ENCODE measurements at regions not wholly inside any gene's neighbourhood (a gene's known extent, or its start where the extent isn't known, plus 50 kb on each side); places are given as distances from the start of the nearest gene placed in this dataset.

DNA sequence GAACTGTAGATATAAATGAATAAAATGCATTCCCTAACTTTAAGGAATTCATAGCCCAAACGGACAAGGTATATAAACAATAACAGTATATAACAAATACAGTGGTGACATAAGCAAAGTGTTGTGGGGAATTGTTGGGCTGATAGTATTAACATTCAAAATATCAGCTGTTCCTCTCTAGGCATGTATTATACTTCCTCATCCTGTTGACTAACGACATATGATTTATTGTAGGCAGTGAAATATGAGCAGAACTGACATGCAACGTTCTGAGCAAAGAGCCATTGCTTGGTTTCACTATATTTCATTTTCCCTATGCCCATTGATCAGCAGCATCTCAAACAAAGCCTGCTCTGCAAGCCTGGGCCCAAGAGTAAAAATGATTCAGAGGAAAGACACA, 143.9 kb downstream of the PTCHD1 start:
- Histone ChIP-seq H2BK120ac (ENCODE audit: low read depth, low read length) (no peak overlapping the region), H3K9ac (ENCODE audit: low read depth, low read length, poor library complexity) (no peak overlapping the region), H3K4ac (ENCODE audit: low read length) (no peak overlapping the region), H2BK12ac (ENCODE audit: low read length) (no peak overlapping the region), H2AK5ac (ENCODE audit: low read depth, low read length) (no peak overlapping the region), H3K4me1 (ENCODE audit: control insufficient read depth in 2 of 2, insufficient read depth in 1 of 2, low read depth in 1 of 2, low read length in 2 of 2) (no peaks in the 10 kb centered on the region), H3K14ac (ENCODE audit: low read length) (no peak overlapping the region), H3K18ac (ENCODE audit: low read length) (no peak overlapping the region), H4K8ac (ENCODE audit: low read depth, low read length) (no peak overlapping the region), H3K36me3 (replicated peaks in 1 of 2; ENCODE audit: control insufficient read depth in 2 of 2, insufficient read depth in 2 of 2, low read length in 2 of 2) (no peaks in the 10 kb centered on the region), H3K79me1 (ENCODE audit: low read depth, low read length) (no peaks in the 10 kb centered on the region), H4K91ac (ENCODE audit: low read depth, low read length, poor library complexity) (no peak overlapping the region), H3K9me3 (replicated peaks in 1 of 2; ENCODE audit: control insufficient read depth in 2 of 2, insufficient read depth in 1 of 2, low read depth in 1 of 2, low read length in 2 of 2) (no peaks in the 10 kb centered on the region), H3K23ac (ENCODE audit: low read depth, low read length, poor library complexity) (no peak overlapping the region), H2BK5ac (ENCODE audit: low read length) (no peak overlapping the region), H3K27ac (replicated peaks; ENCODE audit: low read length) (no peak overlapping the region), H2AFZ (ENCODE audit: low read length) (no peak overlapping the region), H2BK15ac (ENCODE audit: low read length) (no peak overlapping the region), H3K4me2 (ENCODE audit: insufficient read depth, low read length, poor library complexity, severe bottlenecking) (no peak overlapping the region), H3K4me3 (ENCODE audit: low read length in 2 of 2) (no peak overlapping the region), H3K27me3 (ENCODE audit: control insufficient read depth in 3 of 3, insufficient read depth in 3 of 3, low read depth in 1 of 3, low read length in 3 of 3) (no peaks in the 10 kb centered on the region)
- no peak for DNase-seq (ENCODE audit: low spot score)
- no CpG with 5 or more reads among the region's 3 CpGs for WGBS, 2 donors (ENCODE audit: extremely low coverage in 2 of 2, insufficient read length in 2 of 2, insufficient replicate concordance in 1 of 2)

DNA sequence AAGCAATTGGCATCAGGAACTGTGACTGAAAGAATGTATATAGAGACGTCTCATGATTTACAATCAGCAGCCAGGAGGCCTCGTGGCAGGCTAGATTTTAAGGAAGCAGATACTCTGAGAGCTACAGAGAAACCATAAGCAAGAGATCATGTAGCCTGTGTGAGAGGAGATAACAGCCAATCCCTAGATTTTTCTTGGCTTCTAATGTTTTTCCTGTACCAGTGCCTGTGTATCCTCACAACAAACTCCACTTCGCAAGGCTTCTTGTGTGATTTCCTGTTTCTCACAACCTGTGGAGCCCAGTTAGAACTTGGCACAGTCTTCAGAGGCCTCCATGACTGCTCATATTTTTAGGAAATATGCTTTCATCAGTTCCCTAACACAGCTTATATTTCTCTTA, 147.9 kb downstream of the PTCHD1 start:
- H3K9me3 ChIP-seq (replicated peaks in 1 of 2; ENCODE audit: control insufficient read depth in 2 of 2, insufficient read depth in 1 of 2, low read depth in 1 of 2, low read length in 2 of 2), result no peaks in the 10 kb centered on the region
- no peak overlapping the region for H2AFZ ChIP-seq (ENCODE audit: low read length)
- H3K27me3 ChIP-seq (ENCODE audit: control insufficient read depth in 3 of 3, insufficient read depth in 3 of 3, low read depth in 1 of 3, low read length in 3 of 3), result no peaks in the 10 kb centered on the region
- H3K14ac ChIP-seq (ENCODE audit: low read length), result no peak overlapping the region
- no CpG with 5 or more reads among the region's 3 CpGs for WGBS, 2 donors (ENCODE audit: extremely low coverage in 2 of 2, insufficient read length in 2 of 2, insufficient replicate concordance in 1 of 2)
- H3K23ac ChIP-seq (ENCODE audit: low read depth, low read length, poor library complexity), result no peak overlapping the region
- H4K8ac ChIP-seq (ENCODE audit: low read depth, low read length), result no peak overlapping the region
- no peaks in the 10 kb centered on the region for H3K36me3 ChIP-seq (replicated peaks in 1 of 2; ENCODE audit: control insufficient read depth in 2 of 2, insufficient read depth in 2 of 2, low read length in 2 of 2)
- no peak overlapping the region for H3K27ac ChIP-seq (replicated peaks; ENCODE audit: low read length)
- H3K9ac ChIP-seq (ENCODE audit: low read depth, low read length, poor library complexity), result no peak overlapping the region
- H2BK12ac ChIP-seq (ENCODE audit: low read length), result no peak overlapping the region
- H4K91ac ChIP-seq (ENCODE audit: low read depth, low read length, poor library complexity), result no peak overlapping the region
- H2AK5ac ChIP-seq (ENCODE audit: low read depth, low read length), result no peak overlapping the region
- no peak overlapping the region for H2BK15ac ChIP-seq (ENCODE audit: low read length)
- H2BK120ac ChIP-seq (ENCODE audit: low read depth, low read length), result no peak overlapping the region
- no peak for DNase-seq (ENCODE audit: low spot score)
- H3K18ac ChIP-seq (ENCODE audit: low read length), result no peak overlapping the region
- no peak overlapping the region for H3K4ac ChIP-seq (ENCODE audit: low read length)
- H3K79me1 ChIP-seq (ENCODE audit: low read depth, low read length), result no peaks in the 10 kb centered on the region
- H3K4me3 ChIP-seq (ENCODE audit: low read length in 2 of 2), result no peak overlapping the region
- no peak overlapping the region for H2BK5ac ChIP-seq (ENCODE audit: low read length)
- no peak overlapping the region for H3K4me2 ChIP-seq (ENCODE audit: insufficient read depth, low read length, poor library complexity, severe bottlenecking)
- no peaks in the 10 kb centered on the region for H3K4me1 ChIP-seq (ENCODE audit: control insufficient read depth in 2 of 2, insufficient read depth in 1 of 2, low read depth in 1 of 2, low read length in 2 of 2)

DNA sequence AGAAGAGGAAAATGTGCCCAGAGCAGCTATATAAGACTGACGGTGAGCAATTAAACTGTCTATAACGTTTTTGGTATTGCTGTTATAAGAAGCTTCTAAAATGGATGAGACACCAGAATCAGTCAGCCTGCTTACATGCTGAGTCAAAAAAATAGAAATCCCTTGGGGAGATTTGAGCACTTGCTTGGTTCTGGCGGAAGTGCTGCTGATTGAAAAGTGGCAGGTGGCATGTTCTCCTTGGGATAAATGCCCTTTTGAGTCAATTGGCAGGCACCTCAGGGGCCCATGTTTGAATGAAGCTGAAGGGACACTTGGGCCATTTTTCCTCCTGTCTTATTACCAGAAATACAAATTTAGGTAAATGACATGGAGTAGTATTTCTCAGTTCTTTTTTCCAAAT, 148.7 kb downstream of the PTCHD1 start:
- no peak overlapping the region for H3K4me2 ChIP-seq (ENCODE audit: insufficient read depth, low read length, poor library complexity, severe bottlenecking)
- no peak overlapping the region for H3K27ac ChIP-seq (replicated peaks; ENCODE audit: low read length)
- H3K23ac ChIP-seq (ENCODE audit: low read depth, low read length, poor library complexity), result no peak overlapping the region
- H3K4me1 ChIP-seq (ENCODE audit: control insufficient read depth in 2 of 2, insufficient read depth in 1 of 2, low read depth in 1 of 2, low read length in 2 of 2), result no peaks in the 10 kb centered on the region
- H3K18ac ChIP-seq (ENCODE audit: low read length), result no peak overlapping the region
- H2AK5ac ChIP-seq (ENCODE audit: low read depth, low read length), result no peak overlapping the region
- H3K4ac ChIP-seq (ENCODE audit: low read length), result no peak overlapping the region
- no peak overlapping the region for H4K91ac ChIP-seq (ENCODE audit: low read depth, low read length, poor library complexity)
- H3K9me3 ChIP-seq (replicated peaks in 1 of 2; ENCODE audit: control insufficient read depth in 2 of 2, insufficient read depth in 1 of 2, low read depth in 1 of 2, low read length in 2 of 2), result no peaks in the 10 kb centered on the region
- no peaks in the 10 kb centered on the region for H3K36me3 ChIP-seq (replicated peaks in 1 of 2; ENCODE audit: control insufficient read depth in 2 of 2, insufficient read depth in 2 of 2, low read length in 2 of 2)
- H2AFZ ChIP-seq (ENCODE audit: low read length), result no peak overlapping the region
- no peak for DNase-seq (ENCODE audit: low spot score)
- H2BK15ac ChIP-seq (ENCODE audit: low read length), result no peak overlapping the region
- H2BK120ac ChIP-seq (ENCODE audit: low read depth, low read length), result no peak overlapping the region
- no peaks in the 10 kb centered on the region for H3K27me3 ChIP-seq (ENCODE audit: control insufficient read depth in 3 of 3, insufficient read depth in 3 of 3, low read depth in 1 of 3, low read length in 3 of 3)
- WGBS, 2 donors (ENCODE audit: extremely low coverage in 2 of 2, insufficient read length in 2 of 2, insufficient replicate concordance in 1 of 2), result no CpG with 5 or more reads among the region's 3 CpGs
- H2BK5ac ChIP-seq (ENCODE audit: low read length), result no peak overlapping the region
- no peak overlapping the region for H2BK12ac ChIP-seq (ENCODE audit: low read length)
- no peak overlapping the region for H4K8ac ChIP-seq (ENCODE audit: low read depth, low read length)
- H3K4me3 ChIP-seq (ENCODE audit: low read length in 2 of 2), result no peak overlapping the region
- no peak overlapping the region for H3K9ac ChIP-seq (ENCODE audit: low read depth, low read length, poor library complexity)
- H3K79me1 ChIP-seq (ENCODE audit: low read depth, low read length), result no peaks in the 10 kb centered on the region
- H3K14ac ChIP-seq (ENCODE audit: low read length), result no peak overlapping the region

DNA sequence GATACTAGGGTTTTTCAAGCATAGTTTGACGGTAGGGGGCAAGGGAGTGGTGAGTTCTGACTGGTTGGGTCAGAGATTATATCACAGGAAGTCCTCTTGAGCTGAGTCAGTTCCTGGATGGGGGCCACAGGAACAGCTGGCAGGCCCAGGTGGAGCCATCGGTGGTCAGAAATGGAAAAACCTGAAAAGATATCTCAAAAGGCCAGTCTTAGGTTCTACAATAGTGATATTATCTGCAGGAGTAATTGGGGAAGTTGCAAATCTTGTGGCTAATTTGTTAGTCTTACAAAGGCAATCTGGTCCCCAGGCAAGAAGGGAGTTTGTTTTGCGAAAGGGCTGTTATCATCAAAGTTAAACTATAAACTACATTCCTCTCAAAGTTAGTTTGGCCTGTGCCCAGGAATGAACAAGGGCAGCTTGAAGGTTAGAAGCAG, 159.3 kb downstream of the PTCHD1 start:
- Histone ChIP-seq H2AK5ac (ENCODE audit: low read depth, low read length) (no peak overlapping the region), H2BK5ac (ENCODE audit: low read length) (no peak overlapping the region), H2AFZ (ENCODE audit: low read length) (no peak overlapping the region), H3K36me3 (replicated peaks in 1 of 2; ENCODE audit: control insufficient read depth in 2 of 2, insufficient read depth in 2 of 2, low read length in 2 of 2) (no peaks in the 10 kb centered on the region), H3K79me1 (ENCODE audit: low read depth, low read length) (no peaks in the 10 kb centered on the region), H4K8ac (ENCODE audit: low read depth, low read length) (no peak overlapping the region), H2BK15ac (ENCODE audit: low read length) (no peak overlapping the region), H3K23ac (ENCODE audit: low read depth, low read length, poor library complexity) (no peak overlapping the region), H3K4me1 (ENCODE audit: control insufficient read depth in 2 of 2, insufficient read depth in 1 of 2, low read depth in 1 of 2, low read length in 2 of 2) (no peaks in the 10 kb centered on the region), H2BK12ac (ENCODE audit: low read length) (no peak overlapping the region), H2BK120ac (ENCODE audit: low read depth, low read length) (no peak overlapping the region), H3K27ac (replicated peaks; ENCODE audit: low read length) (no peak overlapping the region), H3K18ac (ENCODE audit: low read length) (no peak overlapping the region), H3K4me3 (ENCODE audit: low read length in 2 of 2) (no peak overlapping the region), H4K91ac (ENCODE audit: low read depth, low read length, poor library complexity) (no peak overlapping the region), H3K9me3 (replicated peaks in 1 of 2; ENCODE audit: control insufficient read depth in 2 of 2, insufficient read depth in 1 of 2, low read depth in 1 of 2, low read length in 2 of 2) (no peaks in the 10 kb centered on the region), H3K9ac (ENCODE audit: low read depth, low read length, poor library complexity) (no peak overlapping the region), H3K14ac (ENCODE audit: low read length) (no peak overlapping the region), H3K4ac (ENCODE audit: low read length) (no peak overlapping the region), H3K27me3 (ENCODE audit: control insufficient read depth in 3 of 3, insufficient read depth in 3 of 3, low read depth in 1 of 3, low read length in 3 of 3) (no peaks in the 10 kb centered on the region), H3K4me2 (ENCODE audit: insufficient read depth, low read length, poor library complexity, severe bottlenecking) (no peak overlapping the region)
- no peak for DNase-seq (ENCODE audit: low spot score)
- WGBS, 2 donors (ENCODE audit: extremely low coverage in 2 of 2, insufficient read length in 2 of 2, insufficient replicate concordance in 1 of 2), result no CpG with 5 or more reads among the region's 3 CpGs

All from neuronal stem cell (in vitro differentiated cells).